ENCODE measurements at regions not wholly inside any gene's neighbourhood (a gene's known extent, or its start where the extent isn't known, plus 50 kb on each side); places are given as distances from the start of the nearest gene placed in this dataset.
"Not testable (repeated sequence)": the region's sequence is repeated elsewhere in the genome, so short reads cannot be mapped to it uniquely, and the experiment has no call there.

DNA sequence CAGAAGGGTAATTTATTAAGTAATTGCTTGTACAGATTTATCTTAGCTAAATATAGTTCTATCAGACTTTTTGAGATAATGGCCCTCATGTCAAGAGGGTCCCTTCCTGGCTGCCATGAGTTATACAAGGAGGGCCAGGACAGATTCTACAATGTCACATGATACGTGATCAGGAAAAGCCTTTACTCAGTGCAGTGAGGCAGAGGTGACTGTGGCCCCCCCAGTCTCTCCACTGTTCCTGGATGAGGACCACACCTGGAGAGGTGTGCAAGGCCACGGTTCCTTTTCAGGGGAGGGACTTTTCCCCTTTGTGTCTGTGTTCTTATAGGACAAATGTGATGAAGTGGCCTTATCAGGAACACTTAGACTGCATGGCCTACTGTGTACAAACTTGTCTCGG, 54.3 kb upstream of the LRCH1 start:
- DNase-seq, result no peak

DNA sequence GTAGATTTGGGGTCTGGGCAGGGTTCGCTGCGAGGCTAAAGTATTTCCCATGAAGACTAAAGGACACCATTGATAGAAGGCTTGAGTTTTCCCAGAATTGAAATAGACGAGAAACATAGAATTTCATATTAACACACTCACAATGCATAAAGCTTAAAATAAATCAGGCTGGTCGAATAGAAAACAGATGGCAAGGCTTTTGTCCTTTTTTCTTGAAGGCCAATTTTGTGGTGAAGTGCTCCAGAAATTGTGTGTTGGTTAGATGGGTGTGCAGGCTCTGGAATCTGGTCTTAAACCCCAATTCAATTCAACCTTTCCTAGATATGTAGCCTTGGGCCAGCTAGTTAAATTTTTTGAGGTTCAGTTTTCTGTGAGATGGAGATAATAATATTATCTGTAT, 56.9 kb upstream of the LRCH1 start:
- DNase-seq, result no peak

DNA sequence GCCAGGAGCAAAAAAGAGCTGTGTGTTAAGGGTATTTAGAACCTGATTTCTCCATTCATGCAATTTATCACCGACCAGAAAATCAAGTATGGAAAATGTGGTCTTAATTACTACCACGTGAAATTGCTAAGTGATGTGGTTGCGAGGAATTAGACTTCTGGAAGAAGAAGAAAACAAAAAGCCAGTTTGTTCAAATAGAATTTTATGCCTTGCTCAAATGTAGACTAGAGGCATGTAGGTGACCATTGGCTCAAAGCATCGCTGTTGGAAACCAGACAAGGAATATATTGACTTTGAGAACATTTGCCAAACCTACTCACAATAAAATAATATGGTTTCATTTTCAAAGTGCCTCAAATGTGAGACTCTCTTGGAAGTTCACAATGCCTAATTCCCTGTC, 57.3 kb upstream of the LRCH1 start:
- no peak for DNase-seq

DNA sequence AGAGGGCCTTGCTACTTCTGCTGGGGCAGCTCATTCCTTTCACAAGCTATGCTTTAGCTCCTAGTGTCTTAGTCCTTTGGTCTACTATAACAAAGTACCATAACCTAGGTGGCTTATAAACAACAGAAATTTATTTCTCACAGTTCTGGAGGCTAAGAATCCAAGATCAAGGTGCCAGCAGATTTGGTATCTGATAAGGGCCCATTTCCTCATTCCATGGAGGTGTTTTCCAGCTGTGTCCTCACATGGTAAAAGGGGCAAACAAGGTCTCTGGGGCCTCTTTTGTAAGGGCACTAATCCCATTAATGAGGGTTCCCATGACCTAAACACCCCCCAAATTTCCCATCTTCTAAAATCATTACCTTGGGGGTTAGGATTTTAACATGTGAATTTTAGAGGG, 57.9 kb upstream of the LRCH1 start:
- no peak for DNase-seq

DNA sequence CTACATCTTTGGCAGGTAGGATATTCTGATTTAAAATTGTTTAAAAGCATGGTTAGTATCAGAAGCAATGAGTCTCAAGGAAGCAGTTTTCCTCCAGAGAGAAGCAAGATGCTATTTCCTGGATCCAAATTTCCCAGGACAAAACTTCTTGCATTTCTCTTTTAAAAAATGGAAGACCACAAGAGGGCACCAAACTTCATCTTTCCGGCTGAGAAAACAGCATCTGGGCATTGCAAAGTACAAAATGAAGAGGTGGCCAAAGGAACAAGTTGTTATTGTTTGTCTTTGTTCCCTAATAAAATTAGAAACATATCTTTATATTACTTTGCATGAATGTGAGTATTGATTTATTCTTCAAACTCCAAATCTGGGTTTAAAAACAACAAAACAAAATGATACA, 60.0 kb upstream of the LRCH1 start:
- peak; percentile 28 for DNase-seq

DNA sequence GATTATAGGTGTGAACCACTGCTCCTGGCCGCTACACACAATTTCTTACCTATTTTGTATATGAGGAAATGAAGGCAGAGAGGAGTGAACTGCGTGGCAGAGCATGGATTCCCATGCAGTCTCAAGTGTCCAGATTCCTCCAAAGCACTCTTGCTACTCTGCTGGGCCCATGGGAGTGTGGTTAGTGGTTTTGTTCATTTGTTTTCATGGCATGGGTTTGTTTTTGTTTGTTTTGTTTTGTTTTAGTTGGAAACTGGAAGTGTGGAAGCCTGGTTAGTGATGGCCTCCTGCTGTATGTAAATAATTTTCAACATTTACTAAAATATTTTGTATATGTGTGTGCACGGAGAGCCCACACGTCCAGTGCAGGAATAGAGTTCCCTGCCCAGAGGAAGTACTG, 61.3 kb upstream of the LRCH1 start:
- DNase-seq, result no peak

DNA sequence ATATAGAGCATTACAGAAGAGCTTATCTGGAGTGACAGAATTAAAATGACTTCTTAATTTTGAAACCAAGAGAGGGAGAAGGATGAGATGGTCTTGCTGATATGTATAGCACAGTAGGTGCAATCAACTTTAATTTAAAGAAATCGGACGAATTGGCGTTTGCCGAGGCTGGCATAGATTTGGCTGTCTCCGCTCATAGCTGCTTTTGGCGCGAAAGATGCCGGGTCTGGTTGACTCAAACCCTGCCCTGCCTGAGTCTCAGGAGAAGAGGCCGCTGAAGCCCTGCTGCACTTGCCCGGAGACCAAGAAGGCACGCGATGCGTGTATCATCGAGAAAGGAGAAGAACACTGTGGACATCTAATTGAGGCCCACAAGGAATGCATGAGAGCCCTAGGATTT, 62.3 kb upstream of the LRCH1 start:
- DNase-seq, result not testable (repeated sequence)

DNA sequence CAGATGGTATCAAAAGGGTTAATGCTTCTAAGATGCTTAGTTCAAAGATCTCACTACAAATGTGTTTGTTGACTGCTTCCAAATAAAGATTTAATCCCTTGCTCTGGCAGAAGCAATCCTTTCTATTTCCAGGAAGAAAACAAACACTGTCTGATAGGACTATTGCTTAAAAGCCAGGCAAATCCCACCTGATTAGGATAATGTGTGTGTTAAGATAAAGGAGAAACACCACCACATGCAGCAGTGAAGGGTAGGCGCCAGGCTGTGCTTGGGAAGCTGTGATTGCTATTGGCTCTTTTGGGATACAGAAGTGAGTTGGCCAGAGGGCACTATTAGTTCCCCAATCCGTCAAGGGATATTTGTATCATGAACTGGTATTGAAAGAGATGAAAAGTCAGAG, 62.8 kb upstream of the LRCH1 start:
- no peak for DNase-seq

DNA sequence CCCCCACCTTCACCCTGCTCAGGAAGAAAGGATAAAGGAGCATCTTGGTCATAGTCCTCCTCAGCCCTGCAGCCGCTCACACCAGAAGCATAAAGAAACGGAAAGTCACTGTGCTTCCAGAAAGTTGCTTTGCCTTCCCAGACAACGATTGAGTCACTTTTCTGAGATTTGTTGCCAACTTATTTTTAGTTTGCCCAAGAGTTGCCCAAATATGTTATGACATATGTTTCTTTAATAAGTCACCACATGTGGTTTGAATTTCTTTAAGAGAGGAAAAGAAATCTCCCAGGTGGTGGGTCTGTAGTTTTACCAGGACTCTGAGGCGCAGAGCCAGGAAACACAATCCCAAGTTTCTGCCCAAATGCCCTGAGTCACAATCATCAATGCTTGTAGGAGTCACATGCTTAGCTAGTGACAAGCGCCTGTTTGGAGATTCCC, 63.4 kb upstream of the LRCH1 start:
- no peak for DNase-seq

DNA sequence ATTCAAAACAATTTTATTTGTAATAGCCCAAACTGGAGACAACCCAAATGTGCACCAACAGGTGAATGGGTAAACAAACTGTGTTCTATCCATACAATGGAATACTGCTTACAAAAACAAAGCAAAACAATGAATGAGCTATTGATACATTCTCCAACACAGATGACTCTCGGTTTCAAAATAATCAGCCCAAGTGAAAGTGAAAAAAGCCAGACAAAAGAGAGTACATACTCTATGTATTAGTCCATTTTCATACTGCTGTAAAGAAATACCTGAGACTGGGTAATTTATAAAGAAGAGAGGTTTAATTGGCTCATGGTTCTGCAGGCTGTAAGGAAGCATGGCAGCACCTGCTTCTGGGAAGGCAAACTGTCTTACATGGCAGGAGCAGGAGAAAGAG, 65.2 kb upstream of the LRCH1 start:
- no peak for DNase-seq

DNA sequence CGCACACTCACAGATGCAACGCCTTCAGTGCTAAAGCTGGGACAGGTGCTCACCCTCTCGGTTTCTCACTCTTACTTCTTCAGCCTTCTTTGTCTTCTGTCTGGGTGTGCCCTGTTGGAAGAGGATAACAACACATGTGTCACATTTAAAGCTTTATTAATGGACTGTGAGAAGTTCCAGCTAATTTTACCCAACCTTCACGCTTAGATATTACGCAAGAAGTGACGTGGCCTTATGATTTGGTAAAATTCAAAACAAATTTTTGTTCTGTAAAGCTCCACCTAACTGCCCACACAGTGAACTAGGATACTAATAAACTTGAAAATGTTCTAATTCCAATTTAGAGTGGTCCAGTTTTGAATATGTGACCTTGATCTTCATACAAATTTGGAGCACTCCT, 66.7 kb upstream of the LRCH1 start:
- DNase-seq, result no peak

DNA sequence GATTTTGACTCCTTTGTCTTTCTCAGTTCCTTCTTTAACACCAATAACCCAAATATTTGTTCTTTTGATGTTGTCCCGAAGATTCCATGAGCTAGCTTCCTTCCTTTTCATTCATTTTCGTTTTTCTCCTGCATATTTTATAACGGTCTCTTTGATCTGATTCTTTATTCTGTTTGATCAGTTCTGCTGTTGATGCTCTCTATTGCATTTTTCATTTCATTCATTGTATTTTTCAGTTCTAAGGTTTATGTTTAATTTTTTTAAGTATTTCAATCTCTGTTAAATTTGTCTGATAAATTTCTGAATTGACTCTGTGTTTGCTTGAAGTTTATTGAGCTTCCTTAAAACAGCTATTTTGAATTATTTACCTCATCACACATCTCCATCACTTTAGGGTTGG, 68.4 kb upstream of the LRCH1 start:
- no peak for DNase-seq

DNA sequence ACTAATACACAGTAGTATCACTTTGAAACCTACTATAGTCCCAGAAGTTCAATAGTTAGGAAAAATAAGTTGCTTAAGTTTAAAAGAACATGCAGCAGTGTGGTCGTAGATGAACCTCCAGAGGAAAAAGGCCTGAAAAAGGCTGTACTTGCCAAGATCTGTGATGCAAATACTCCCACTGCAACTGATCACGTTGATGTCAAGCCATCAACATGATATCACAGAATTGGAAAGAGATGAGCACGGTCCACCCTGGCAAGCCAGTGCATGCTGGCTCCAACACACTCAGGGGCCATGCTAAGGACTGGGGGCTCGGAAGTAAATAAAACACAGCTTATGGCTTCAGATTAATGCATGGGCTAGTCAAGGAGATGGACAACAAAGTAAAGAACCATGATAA, 71.8 kb upstream of the LRCH1 start:
- DNase-seq, result no peak

DNA sequence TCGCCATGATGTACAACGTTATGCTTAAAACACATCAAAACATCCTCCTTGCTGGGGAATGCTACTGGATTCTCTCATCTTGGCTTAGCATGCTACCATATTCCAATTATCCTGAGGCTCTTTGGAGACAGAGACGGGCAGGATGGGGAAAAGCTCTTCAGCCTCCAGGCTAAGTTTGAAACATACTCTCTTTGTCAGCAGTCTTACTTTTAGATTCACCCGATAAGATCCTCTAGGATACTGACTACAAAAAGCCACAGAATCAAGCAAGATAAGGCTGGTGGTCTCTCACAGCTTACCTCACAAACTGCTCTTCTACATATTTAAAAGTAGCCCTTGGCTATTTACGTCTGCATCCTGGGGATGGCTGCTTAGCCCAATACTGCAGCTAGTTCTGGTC, 72.8 kb upstream of the LRCH1 start:
- DNase-seq, result no peak

DNA sequence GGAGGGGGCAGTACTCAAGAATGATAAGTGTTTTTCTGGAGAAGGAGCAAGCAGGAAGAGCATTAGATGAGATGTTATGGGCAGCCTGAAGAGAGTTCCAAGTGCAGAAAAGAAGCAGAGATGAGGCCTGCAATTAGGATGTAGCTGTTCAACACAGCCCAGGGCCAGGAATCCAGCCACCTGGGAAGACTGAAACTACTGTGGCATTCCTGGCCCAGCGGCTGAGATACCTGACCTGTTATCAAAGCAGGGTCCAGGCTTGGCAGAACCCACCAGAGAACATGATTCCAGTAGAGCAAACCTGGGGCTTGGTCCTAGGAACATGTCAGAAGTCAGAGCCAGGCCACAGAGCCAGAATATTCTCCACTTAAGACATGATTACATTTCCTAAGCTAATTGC, 73.3 kb upstream of the LRCH1 start:
- DNase-seq, result no peak

DNA sequence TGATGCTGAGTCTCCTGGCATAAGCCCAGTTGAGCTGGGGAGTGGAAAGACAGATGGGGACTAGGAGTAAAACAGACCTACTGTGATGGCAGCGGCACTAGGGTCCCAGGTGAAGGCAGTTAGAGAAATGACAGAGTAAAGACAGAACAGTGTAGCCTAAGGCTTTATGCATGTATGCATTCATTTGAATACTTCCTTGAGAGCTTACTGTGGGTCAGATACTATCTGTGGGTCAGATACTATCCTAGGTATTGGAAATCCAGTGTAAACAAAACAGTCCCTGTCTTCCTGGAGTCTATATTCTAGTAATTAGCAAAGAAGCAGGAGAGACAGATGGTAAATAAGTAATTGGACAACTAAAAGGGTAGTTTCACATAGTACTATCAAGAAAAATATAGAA, 73.7 kb upstream of the LRCH1 start:
- no peak for DNase-seq

DNA sequence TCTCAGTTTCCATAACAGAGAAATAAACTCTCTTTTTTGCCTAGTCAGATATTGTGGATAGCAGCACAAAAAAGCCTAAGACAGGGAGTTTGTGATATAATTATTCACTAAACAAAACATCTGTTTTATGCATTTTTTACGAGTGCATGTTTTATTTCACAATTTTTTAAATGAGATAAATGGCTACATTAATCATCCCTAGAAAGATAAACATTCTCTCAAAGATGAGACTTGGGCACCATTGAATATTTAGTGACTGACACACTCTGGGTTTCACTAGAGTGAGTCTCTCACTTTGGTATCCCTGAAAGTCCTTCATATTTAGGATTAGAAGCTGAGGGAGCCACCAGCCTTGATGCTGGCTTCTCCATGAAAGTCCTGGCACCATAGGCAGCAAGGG, 74.3 kb upstream of the LRCH1 start:
- DNase-seq, result no peak

DNA sequence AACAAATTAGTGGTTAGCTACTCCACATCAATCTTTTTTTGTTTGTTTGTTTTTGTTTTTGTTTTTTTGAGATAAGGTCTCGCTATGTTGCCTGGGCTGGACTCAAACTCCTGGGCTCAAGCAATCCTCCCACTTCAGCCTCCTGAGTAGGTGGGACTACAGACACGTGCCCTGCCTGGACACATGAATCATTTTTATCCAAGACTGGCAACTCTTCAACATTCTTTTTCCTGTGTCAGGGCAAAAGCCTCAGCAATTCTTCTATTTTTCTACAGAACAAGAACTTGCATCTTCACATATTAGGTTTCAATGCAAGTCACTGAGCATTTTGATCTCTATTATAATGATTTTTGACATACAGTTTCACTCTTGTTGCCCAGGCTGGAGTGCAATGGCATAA, 76.8 kb upstream of the LRCH1 start:
- DNase-seq, result no peak

DNA sequence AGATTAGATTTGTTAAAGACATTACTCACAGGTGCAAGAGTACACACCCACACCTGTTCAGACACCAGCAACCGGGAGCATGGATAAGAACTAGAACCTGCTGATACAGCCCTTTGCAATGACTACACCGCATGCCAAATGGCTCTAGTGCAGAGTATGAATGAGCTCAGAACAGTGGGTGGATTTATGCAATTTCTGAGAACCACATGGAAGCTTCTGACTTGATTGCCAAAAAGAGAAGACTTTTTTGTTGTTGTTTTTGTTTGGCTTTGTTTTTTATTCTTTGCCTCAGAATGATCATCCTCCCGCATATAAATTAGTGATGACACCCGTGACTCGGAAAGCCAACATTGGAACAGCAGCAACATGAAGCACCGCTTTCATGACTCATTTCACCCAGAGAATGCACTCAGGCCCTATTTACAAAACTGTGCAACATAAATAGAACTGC, 77.4 kb upstream of the LRCH1 start:
- no peak for DNase-seq

DNA sequence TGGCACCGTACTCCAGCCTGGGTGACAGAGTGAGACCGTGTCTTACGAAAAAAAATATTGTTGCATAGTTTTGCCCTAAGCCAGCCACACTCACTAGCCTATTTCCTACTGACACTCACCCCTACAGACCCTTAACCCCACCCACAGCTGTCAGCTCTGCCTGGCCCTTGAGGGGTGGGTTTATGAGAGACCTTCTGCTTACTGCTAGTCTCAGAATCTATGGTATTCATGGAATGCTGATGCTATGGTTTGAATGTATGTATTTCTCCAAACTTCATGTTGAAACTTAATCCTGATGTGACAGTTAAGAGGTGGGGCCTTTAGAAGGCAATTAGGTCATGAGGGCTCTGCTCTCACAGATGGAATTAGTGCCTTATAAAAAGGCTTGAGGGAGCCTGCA, 79.2 kb upstream of the LRCH1 start:
- DNase-seq, result no peak

DNA sequence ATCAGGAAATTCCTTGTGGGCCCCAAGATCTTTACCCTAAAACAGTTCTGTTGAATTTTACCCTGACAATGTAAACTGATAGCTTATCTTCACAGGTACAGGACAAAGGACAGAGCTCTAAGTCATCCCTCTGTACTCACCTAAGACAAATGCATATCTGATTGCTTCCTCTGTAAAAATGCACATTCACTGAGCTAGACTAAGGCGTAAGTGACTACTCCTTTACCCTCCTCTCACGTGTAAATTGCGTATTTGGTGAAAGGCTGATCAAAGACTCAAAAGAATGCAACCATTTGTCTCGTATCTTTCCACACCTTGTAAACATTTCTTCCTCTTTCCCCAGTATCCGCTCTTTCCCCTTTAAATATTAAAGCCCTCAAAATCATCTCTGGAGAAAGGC, 80.6 kb upstream of the LRCH1 start:
- DNase-seq, result no peak

DNA sequence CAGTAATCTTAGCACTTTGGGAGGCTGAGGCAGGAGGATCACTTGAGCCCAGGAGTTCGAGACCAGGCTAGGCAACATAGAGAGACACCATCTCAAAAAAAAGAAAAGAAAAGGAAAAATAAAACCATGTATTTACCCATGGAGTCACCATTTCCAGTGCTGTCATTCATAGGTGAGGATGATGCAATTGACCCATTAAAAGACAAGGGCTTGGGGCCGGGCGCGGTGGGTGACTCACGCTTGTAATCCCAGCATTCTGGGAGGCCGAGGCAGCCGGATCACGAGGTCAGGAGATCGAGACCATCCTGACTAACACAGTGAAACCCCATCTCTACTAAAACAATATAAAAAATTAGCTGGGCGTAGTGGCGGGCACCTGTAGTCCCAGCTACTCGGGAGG, 82.6 kb upstream of the RUBCNL start:
- not testable (repeated sequence) for DNase-seq

DNA sequence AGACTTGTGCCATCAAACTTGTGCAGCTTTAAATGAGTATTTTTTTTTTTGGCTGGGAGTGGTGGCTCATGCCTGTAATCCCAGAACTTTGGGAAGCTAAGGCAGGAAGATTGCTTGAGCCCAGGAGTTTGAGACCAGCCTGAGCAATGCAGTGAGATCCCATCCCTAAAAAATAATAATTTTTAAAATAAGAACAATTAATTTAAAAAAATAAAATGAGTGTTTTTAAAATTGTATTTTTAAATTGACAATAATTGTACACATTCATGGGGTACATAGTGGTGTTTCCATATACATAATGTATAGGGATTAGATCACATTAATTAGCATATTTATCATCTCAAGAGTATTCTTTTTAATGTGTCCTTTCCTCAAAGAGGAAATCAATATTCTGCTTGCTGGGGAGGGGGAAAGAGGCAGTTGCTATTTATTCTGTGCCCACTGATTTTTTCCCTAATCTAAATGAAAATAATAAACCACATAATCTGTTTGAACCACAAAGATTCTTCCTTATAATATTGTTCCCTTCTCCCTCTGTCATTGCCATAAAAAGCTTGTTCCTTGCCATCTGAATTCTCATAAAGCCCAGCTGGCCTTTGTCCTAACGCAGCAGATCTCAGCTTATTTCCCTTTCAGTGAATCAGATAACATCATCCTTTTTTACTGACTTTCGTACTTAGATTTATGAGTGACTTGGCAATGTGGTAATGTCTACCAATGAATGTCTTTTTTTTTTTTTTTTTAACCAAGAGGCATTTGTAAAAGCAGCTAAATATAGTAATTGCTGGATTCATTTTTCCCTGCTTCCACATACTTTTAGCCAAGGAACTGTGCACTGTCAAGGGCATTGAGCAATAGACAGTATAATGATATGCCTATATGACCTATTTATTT, 81.8 kb upstream of the RUBCNL start:
- DNase-seq, result no peak

DNA sequence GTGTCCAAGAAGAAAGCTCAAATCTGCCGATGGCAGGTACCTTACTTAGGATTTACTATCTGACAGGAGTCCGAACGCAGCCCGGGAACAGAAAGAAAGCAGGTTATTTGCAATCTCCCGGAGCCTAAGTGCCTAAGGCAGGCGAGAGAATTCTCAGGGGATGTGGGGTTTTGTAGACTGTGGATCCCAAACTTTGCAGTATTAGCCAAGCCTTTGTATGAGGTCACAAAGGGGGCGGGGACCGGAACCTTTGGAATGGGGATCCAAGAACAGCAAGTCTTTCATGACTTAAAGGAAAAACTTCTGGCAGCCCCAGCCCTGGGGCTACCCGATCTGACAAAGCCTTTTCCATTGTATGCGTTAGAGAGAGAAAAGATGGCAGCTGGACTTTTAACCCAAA, 80.6 kb upstream of the RUBCNL start:
- not testable (repeated sequence) for DNase-seq

DNA sequence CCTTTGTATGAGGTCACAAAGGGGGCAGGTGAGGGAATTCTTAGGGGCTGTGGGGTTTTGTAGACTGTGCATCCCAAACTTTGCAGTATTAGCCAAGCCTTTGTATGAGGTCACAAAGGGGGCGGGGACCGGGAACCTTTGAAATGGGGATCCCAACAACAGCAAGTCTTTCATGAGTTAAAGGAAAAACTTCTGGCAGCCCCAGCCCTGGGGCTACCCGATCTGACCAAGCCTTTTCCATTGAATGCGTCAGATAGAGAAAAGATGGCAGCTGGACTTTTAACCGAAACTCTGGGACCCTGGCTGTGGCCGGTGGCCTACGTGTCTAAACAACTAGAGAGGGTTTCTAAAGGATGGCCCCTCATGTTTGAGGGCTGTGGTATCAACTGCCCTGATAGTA, 79.0 kb upstream of the RUBCNL start:
- DNase-seq, result not testable (repeated sequence)
